ENCODE measurements at regions not wholly inside any gene's neighbourhood (a gene's known extent, or its start where the extent isn't known, plus 50 kb on each side); places are given as distances from the start of the nearest gene placed in this dataset.
A peak's percentile ranks its signal among the peaks of the same experiment; 100 is the strongest.

DNA sequence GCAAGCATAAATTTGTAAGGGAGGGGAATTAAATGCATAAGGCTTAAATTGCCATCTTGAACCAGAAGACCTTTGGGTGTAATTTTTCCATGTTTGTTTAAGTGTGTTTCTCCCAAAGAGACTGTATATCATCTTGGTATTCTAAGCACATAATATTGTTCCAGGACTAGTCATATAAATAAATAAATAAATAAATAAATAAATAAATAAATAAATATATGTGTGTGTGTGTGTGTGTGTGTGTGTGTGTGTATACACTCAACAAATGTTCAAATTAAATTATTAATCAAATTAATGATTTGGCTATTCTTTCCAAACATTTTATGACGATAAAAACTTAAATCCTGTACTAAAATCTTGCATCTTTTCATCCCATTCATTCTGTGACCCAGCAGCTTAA lies 867.8 kb upstream of the KLHL29 start:
- CTCF ChIA-PET, result no interaction called here
- POLR2A ChIA-PET, result no interaction called here
- TF ChIP-seq, protein P1, sequence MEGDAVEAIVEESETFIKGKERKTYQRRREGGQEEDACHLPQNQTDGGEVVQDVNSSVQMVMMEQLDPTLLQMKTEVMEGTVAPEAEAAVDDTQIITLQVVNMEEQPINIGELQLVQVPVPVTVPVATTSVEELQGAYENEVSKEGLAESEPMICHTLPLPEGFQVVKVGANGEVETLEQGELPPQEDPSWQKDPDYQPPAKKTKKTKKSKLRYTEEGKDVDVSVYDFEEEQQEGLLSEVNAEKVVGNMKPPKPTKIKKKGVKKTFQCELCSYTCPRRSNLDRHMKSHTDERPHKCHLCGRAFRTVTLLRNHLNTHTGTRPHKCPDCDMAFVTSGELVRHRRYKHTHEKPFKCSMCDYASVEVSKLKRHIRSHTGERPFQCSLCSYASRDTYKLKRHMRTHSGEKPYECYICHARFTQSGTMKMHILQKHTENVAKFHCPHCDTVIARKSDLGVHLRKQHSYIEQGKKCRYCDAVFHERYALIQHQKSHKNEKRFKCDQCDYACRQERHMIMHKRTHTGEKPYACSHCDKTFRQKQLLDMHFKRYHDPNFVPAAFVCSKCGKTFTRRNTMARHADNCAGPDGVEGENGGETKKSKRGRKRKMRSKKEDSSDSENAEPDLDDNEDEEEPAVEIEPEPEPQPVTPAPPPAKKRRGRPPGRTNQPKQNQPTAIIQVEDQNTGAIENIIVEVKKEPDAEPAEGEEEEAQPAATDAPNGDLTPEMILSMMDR (IDR thresholded peaks at IDR 0.05; ENCODE audit: insufficient read depth, low read depth, low read length), result no peak

DNA sequence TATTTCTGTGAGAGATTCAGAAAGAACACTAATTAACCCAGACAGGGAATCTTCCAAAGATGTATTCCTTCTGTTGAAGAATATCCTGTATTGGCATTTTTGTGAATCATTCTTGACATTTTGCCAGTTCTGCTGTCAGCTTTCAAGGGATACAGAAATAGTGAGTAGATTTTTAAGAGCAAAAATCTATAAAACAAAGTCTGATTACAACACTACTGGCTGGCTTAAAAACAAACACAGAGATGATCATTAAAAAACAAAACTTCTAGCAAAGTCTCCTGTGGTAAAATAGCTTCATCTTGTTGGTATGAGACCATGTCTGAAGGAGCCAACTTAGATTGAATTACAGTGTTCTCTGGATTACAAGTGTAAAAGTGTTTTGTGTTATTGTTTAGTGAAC lies 866.3 kb upstream of the KLHL29 start:
- DNase-seq (ENCODE audit: low read depth), result peak; percentile 19
- Histone ChIP-seq H3K27me3 (ENCODE audit: control insufficient read depth, insufficient read depth, low read length) (no peaks in the 10 kb centered on the region), H3K36me3 (ENCODE audit: control insufficient read depth, insufficient read depth, low read length) (no peaks in the 10 kb centered on the region), H3K4me3 (ENCODE audit: low read depth, low read length) (no peak overlapping the region)
- TF ChIP-seq, protein P1 (IDR thresholded peaks at IDR 0.05; ENCODE audit: insufficient read depth, low read depth, low read length), result no peak
- CTCF ChIA-PET, result interaction anchor here (1.0 to 1.1 kb wide), 2 partner anchors 9 to 40 kb away, joined by 3 to 4 read pairs; no protein-coding TSS in a partner anchor
- POLR2A ChIA-PET, result no interaction called here

More for the DNA sequence above, 867.8 kb upstream of the KLHL29 start:
- Histone ChIP-seq H3K27me3 (ENCODE audit: control insufficient read depth, insufficient read depth, low read length) (no peaks in the 10 kb centered on the region), H3K4me3 (ENCODE audit: low read depth, low read length) (no peak overlapping the region), H3K36me3 (ENCODE audit: control insufficient read depth, insufficient read depth, low read length) (no peaks in the 10 kb centered on the region)
- no peak for DNase-seq (ENCODE audit: low read depth)

DNA sequence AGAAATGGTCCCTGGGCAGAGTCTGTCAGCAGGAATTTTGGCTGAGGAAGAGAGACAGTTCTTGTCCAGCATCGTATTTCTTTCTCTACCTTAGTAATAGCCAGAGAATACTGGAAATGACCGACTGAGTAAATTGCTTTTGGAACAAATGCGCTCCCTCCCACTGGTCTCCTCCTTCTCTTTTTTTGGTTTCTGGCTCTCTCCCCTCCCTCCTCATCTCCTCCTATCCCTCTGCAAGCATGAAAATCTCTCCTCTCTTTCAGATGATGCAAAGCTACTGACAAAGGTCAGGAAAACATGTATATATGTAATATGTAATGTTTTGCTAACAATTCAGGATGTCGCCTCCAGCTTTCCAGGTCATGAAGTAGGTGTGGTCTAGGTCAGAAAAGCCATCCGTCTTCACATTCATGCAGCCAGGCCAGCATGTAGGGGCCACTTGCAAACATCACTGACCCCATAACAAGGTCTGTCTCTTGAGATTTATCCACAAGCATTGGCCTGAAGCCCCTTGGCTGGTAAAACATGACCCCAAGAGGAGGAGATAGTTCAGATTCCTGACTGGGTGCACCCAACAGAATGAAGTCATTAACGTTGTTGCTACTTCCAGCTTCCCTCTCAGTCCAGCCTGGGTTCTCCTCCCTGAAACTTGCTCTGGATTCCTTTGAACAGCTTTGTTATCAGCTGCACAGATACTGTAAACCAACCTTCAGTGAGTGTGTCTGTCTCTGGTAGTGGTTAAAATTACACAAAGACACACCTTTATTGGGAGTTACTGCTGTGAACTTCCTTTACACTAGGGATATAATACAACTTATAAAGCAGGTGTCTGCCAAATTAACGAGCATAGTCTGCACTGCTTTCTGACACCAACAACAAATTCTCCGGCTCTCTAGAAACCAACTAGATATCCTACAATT lies 864.4 kb upstream of the KLHL29 start:
- TF ChIP-seq, protein P1 (IDR thresholded peaks at IDR 0.05; ENCODE audit: insufficient read depth, low read depth, low read length), result no peak
- DNase-seq (ENCODE audit: low read depth), result no peak
- ChIA-PET POLR2A (no interaction called here), CTCF (no interaction called here)
- H3K27me3 ChIP-seq (ENCODE audit: control insufficient read depth, insufficient read depth, low read length), result no peaks in the 10 kb centered on the region
- no peaks in the 10 kb centered on the region for H3K36me3 ChIP-seq (ENCODE audit: control insufficient read depth, insufficient read depth, low read length)
- no peak overlapping the region for H3K4me3 ChIP-seq (ENCODE audit: low read depth, low read length)

DNA sequence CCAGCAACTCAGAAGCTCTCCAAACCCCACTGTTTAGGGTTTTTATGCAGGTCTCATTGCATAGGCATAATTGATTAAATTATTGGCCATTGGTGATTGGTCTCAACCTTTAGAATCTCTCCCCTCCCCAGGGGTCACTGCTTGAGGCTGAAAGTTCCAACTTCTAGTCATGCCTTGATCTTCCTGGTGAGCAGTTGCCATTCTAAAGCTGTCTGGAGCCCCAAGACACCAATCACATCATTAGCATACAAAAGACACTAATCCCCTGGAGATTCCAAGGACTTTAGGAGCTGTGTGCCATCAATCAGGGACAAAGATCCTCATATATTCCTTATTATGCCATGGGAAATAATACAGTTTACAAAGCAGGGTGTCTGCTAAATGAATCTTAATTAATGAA lies 863.4 kb upstream of the KLHL29 start:
- TF ChIP-seq, protein P1 (IDR thresholded peaks at IDR 0.05; ENCODE audit: insufficient read depth, low read depth, low read length), result no peak
- no peaks in the 10 kb centered on the region for H3K36me3 ChIP-seq (ENCODE audit: control insufficient read depth, insufficient read depth, low read length)
- H3K27me3 ChIP-seq (ENCODE audit: control insufficient read depth, insufficient read depth, low read length), result no peaks in the 10 kb centered on the region
- H3K4me3 ChIP-seq (ENCODE audit: low read depth, low read length), result no peak overlapping the region
- DNase-seq (ENCODE audit: low read depth), result no peak
- POLR2A ChIA-PET, result no interaction called here
- CTCF ChIA-PET, result no interaction called here

DNA sequence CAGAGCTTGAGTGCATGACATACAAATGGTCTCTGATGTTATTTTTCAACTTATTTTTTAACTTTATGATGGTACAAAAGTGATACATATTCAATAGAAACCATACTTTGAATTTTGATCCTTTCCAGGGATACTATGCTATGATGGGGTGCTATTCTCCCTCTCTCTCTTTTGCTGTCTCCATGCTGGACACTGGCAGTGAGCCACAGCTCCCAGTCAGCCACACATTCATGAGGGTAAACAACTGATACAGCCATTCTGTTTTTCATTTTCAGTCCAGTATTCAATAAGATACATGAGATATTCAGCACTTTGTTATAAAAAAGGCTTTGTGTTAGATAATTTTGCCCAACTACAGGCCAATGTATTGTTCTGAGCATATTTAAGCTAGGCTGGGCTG lies 859.3 kb upstream of the KLHL29 start:
- no peaks in the 10 kb centered on the region for H3K36me3 ChIP-seq (ENCODE audit: control insufficient read depth, insufficient read depth, low read length)
- TF ChIP-seq, protein P1 (IDR thresholded peaks at IDR 0.05; ENCODE audit: insufficient read depth, low read depth, low read length), result no peak
- no peak overlapping the region for H3K4me3 ChIP-seq (ENCODE audit: low read depth, low read length)
- no peak for DNase-seq (ENCODE audit: low read depth)
- ChIA-PET CTCF (no interaction called here), POLR2A (no interaction called here)
- no peaks in the 10 kb centered on the region for H3K27me3 ChIP-seq (ENCODE audit: control insufficient read depth, insufficient read depth, low read length)

All from BJ (cell line).